Suprapubic skin (tissue), 4 donors: ENCODE measurements at regions not wholly inside any gene's neighbourhood (a gene's known extent, or its start where the extent isn't known, plus 50 kb on each side); places are given as distances from the start of the nearest gene placed in this dataset.

ENCODE experiments used
- CTCF ChIP-seq, 2 donors: fragments of 200-600 bp in 1 of 2; fragments of 450-650 bp in 1 of 2; sonication (generic) in 1 of 2; IDR thresholded peaks; one replicate each; pipeline ENCODE4 v1.5.1; 2016 to 2019; ENCODE audit warnings: antibody characterized with exemption in 2 of 2, mild to moderate bottlenecking in 1 of 2, moderate library complexity in 1 of 2
- POLR2A ChIP-seq, 2 donors: fragments of 450-650 bp; IDR thresholded peaks; one replicate each; pipeline ENCODE4 v1.6.1; 2017; ENCODE audit warnings: antibody characterized with exemption in 2 of 2, mild to moderate bottlenecking in 2 of 2, moderate library complexity in 2 of 2
- POLR2AphosphoS5 ChIP-seq, 3 donors: sonication (generic); formaldehyde crosslinking; IDR thresholded peaks; one replicate each; pipeline ENCODE4 v1.6.1; 2017; ENCODE audit warnings: antibody characterized with exemption in 3 of 3

- no peak for TF ChIP-seq CTCF (IDR thresholded peaks at IDR 0.05)
- no peak for TF ChIP-seq POLR2A (IDR thresholded peaks at IDR 0.05)
- TF ChIP-seq POLR2AphosphoS5 (IDR thresholded peaks at IDR 0.05) = no peak
These were observed 111.0 kb upstream of the LINC00305 start for GRCh38 chr18:64259871-64260270.
